HG02870 (cell line): ENCODE measurements at regions not wholly inside any gene's neighbourhood (a gene's known extent, or its start where the extent isn't known, plus 50 kb on each side); places are given as distances from the start of the nearest gene placed in this dataset.
"Not testable (repeated sequence)": the region's sequence is repeated elsewhere in the genome, so short reads cannot be mapped to it uniquely, and the experiment has no call there.

ENCODE experiments used
- ATAC-seq: cut with Tn5 transposase; IDR thresholded peaks from one replicate; pipeline ENCODE4 v1.9.1; 2021; ENCODE audit warnings: mild to moderate bottlenecking, moderate library complexity; ENCODE audit not compliant: unreplicated experiment

- not testable (repeated sequence) for ATAC-seq
Measured at GRCh38 chr16:32861476-32862201, 185.7 kb upstream of the TP53TG3 start.

- not testable (repeated sequence) for ATAC-seq
Measured at GRCh38 chr16:32847379-32847778, 171.4 kb upstream of the TP53TG3 start.

GRCh38 chr16:32845572-32845971, 169.6 kb upstream of the TP53TG3 start:
- not testable (repeated sequence) for ATAC-seq

GRCh38 chr16:32842844-32843243, 166.9 kb upstream of the TP53TG3 start:
- ATAC-seq: not testable (repeated sequence)

- not testable (repeated sequence) for ATAC-seq
Measured at GRCh38 chr16:32807280-32807679, 131.3 kb upstream of the TP53TG3 start.

GRCh38 chr16:32805639-32806038, 129.7 kb upstream of the TP53TG3 start:
- not testable (repeated sequence) for ATAC-seq
